GM18870 (cell line): ENCODE measurements at regions not wholly inside any gene's neighbourhood (a gene's known extent, or its start where the extent isn't known, plus 50 kb on each side); places are given as distances from the start of the nearest gene placed in this dataset.
"Not testable (repeated sequence)": the region's sequence is repeated elsewhere in the genome, so short reads cannot be mapped to it uniquely, and the experiment has no call there.

Experiments used
- ATAC-seq: cut with Tn5 transposase; IDR thresholded peaks from one replicate; pipeline ENCODE4 v1.9.1; 2021; ENCODE audit warnings: moderate library complexity; ENCODE audit not compliant: unreplicated experiment

GRCh38 chr5:92019376-92019990 is 636.4 kb upstream of the ARRDC3 start:
- ATAC-seq, result no peak

GRCh38 chr5:92017776-92018175 is 634.7 kb upstream of the ARRDC3 start:
- no peak for ATAC-seq

GRCh38 chr5:92011845-92012244 is 628.7 kb upstream of the ARRDC3 start:
- ATAC-seq, result not testable (repeated sequence)

- no peak for ATAC-seq
Measured at GRCh38 chr5:92003806-92004205, 620.7 kb upstream of the ARRDC3 start.

- ATAC-seq, result no peak
Measured at GRCh38 chr5:92002721-92003274, 619.7 kb upstream of the ARRDC3 start.

GRCh38 chr5:91998774-91999173 is 615.7 kb upstream of the ARRDC3 start:
- ATAC-seq, result no peak

- no peak for ATAC-seq
Measured at GRCh38 chr5:91983869-91984268, 600.8 kb upstream of the ARRDC3 start.

- no peak for ATAC-seq
Measured at GRCh38 chr5:91978221-91978882, 595.2 kb upstream of the ARRDC3 start.

GRCh38 chr5:91977579-91977978 is 594.5 kb upstream of the ARRDC3 start:
- ATAC-seq, result no peak

- ATAC-seq, result no peak
Measured at GRCh38 chr5:91976451-91976850, 593.3 kb upstream of the ARRDC3 start.

- ATAC-seq, result no peak
Measured at GRCh38 chr5:91963166-91963565, 580.0 kb upstream of the ARRDC3 start.

GRCh38 chr5:91957666-91958065 is 574.5 kb upstream of the ARRDC3 start:
- ATAC-seq, result no peak

- ATAC-seq, result no peak
Measured at GRCh38 chr5:91956738-91957137, 573.6 kb upstream of the ARRDC3 start.

- ATAC-seq, result no peak
Measured at GRCh38 chr5:91955610-91956009, 572.5 kb upstream of the ARRDC3 start.

GRCh38 chr5:91954136-91954535 is 571.0 kb upstream of the ARRDC3 start:
- ATAC-seq, result no peak

GRCh38 chr5:91950328-91950727 is 567.2 kb upstream of the ARRDC3 start:
- ATAC-seq, result no peak

- ATAC-seq, result no peak
Measured at GRCh38 chr5:91946870-91947269, 563.8 kb upstream of the ARRDC3 start.

GRCh38 chr5:91941588-91941987 is 558.5 kb upstream of the ARRDC3 start:
- no peak for ATAC-seq

GRCh38 chr5:91938441-91938840 is 555.3 kb upstream of the ARRDC3 start:
- ATAC-seq, result no peak

GRCh38 chr5:91937121-91937520 is 554.0 kb upstream of the ARRDC3 start:
- ATAC-seq, result no peak

- no peak for ATAC-seq
Measured at GRCh38 chr5:91929522-91929817, 546.4 kb upstream of the ARRDC3 start.

- ATAC-seq, result no peak
Measured at GRCh38 chr5:91928754-91929521, 545.8 kb upstream of the ARRDC3 start.
